Activated CD4-positive, alpha-beta T cell treated with anti-CD3 and anti-CD28 coated beads for 4 hours (primary cell): ENCODE measurements at regions not wholly inside any gene's neighbourhood (a gene's known extent, or its start where the extent isn't known, plus 50 kb on each side); places are given as distances from the start of the nearest gene placed in this dataset.
"Not testable (repeated sequence)": the region's sequence is repeated elsewhere in the genome, so short reads cannot be mapped to it uniquely, and the experiment has no call there.

ENCODE experiments used
- DNase-seq, 2 donors: peaks; one replicate each; pipeline ENCODE4 v3.0.0-alpha.2; 2020

- DNase-seq, result no peak
Measured at GRCh38 chr10:94238006-94238617, 124.6 kb downstream of the NOC3L start.

GRCh38 chr10:94239696-94240095, 123.0 kb downstream of the NOC3L start:
- DNase-seq, result no peak

DNA sequence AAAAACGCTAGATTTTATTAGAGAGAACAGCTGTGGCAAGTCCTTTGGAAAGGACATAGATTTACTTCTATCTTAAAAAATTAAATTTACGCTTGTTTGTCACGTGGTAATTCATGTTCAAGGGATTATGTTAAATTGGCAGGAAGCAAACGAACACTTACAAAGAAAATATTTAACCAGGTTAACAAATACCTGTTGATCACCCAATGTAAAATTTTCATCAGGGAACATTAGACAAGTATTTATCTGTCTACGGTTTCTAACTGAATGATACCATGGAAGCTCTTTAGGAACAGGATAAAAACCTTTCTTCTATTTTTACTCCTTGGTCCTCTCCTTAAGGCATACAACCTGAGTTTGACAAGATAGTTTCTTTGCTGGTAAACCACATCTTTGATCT, 122.2 kb downstream of the NOC3L start:
- DNase-seq, result no peak

- no peak for DNase-seq
Measured at GRCh38 chr10:94240901-94241300, 121.8 kb downstream of the NOC3L start.

- no peak for DNase-seq
Measured at GRCh38 chr10:94251098-94251497, 111.6 kb downstream of the NOC3L start.

DNA sequence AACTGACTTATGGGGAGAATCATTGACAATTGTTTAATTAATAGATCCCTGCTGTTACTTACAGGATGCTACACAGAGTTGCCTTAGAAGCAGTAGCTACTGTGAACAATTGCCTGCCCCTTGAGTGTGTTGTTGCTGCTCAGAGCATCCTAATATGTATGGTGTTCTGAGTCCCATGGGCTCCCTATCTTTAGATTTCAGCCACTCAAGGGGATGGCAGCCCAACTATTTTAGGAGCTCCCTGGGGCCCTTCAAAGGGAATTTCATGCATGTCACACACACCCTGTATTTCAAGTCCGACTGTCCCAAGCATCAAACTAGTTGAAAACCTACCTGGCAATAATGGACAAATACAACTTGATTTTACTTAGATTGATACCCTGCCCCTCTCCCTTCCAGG, 111.2 kb downstream of the NOC3L start:
- no peak for DNase-seq

- not testable (repeated sequence) for DNase-seq
Measured at GRCh38 chr10:94257407-94257806, 105.3 kb downstream of the NOC3L start.

DNA sequence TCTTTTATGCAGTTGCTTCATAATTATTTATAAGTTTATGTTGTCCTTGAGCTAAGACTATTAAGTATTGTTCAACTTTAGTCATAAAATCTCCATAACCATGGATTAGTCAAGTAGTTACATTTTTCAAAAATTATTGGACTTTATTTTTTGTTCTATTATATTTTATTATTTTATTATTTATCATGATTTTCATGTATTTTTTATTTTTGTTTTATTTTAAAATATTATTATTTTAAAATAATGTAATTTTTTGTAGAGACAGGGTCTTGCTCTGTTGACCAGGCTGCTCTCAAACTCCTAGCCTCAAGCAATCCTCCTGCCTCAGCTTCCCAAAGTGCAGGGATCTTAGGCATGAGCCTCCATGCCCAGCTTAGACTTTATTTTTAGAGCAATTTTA, 102.3 kb downstream of the NOC3L start:
- no peak for DNase-seq

DNA sequence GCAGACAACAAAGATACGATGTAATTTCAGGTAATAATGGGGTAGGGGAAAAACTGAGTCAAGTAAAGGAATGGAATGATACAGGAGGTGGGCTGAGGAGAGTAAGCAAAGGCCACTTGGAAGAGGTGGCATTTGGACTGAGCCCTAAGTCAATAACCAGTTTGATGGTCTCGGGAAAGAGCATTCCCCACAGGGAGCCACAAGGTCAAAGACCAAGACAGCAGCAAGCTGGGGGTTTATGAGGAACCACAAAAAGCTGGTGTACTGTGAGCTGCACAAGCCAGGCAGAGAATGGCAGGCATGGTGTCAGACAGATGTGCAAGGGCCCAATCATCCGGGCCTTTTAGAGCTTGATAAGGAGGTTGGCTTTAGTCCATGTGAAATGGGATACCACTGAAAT, 98.7 kb downstream of the NOC3L start:
- no peak for DNase-seq

GRCh38 chr10:94266091-94266490, 96.6 kb downstream of the NOC3L start:
- DNase-seq, result no peak

DNA sequence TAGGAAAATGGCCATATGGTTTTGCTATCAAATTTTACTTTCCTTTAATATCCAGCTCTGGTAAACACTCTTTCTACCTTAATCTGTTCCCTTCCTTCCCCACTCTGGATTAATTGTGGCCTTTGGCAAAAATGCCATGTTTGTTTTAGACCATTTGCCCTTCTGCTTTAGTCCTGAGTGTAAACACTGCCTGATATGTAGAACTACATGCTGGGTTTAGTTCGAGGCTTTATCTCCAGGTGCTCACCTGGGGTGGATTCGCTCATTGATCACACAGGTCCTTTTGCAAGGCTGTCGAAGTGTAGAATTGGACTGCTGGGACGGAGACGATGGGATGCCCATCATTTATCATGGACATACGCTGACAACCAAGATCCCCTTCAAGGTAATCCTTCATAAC, 94.1 kb downstream of the NOC3L start:
- DNase-seq, result no peak

- no peak for DNase-seq
Measured at GRCh38 chr10:94274142-94274787, 88.5 kb downstream of the NOC3L start.

DNA sequence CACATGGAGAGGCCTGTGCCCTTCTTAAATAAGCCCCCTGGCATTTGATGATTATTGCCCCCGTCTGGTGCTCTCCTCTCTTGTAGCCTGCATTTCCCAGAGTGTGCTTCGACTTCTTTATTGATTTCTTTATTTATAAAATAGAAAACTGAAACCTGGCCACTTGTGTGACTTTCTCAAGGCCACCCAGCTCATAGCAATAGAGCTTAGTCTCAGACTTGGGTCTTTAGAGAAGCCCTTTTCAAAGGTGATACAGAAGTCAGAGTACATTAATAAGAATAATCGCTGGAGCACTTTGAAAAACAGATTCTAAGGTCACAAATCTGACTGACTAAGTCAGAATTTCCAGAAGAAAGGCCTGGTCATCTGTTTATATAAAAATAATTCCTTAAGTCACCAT, 86.6 kb downstream of the NOC3L start:
- no peak for DNase-seq

DNA sequence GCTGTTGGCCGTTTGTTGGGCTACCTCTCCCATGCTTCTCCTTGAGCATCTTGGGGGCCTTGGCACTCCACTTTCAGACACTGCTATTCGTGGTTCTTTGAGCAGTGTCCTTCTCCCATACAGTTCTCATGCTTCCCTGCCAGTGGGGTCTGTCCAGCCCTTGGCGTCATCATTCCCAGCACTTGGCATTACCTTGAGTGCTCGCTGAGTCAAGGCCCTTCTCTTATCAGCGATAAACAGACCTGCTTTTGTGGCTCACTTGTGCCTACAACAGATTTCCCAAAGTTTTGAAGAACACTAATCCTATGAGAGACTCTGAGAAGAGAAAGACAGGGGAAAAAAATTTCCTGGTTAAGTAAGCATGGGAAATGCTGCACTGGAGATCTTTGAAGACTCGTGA, 85.3 kb downstream of the NOC3L start:
- DNase-seq, result no peak

- DNase-seq, result peak; percentile 32 to 40
Measured at GRCh38 chr10:94279835-94280709, 82.7 kb downstream of the NOC3L start.

DNA sequence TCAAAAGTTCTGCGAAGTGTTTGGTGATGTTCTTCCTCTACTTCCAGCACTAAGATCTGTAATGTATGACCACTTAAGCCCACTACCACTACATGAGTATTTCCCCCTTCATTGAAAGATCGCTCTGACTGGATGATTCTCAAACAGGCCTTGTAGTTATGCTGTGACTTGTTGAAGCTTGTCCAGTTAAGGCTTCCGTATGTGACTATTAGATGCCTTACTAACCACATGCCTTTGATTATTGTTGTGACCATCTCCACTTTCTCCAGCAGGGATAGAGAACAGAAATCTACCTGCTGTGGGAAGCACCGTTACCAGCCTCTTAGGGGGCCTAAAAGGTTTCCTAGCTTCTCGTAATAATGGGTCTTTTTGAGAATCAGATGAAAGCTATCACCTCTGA, 81.1 kb downstream of the NOC3L start:
- no peak for DNase-seq

GRCh38 chr10:94282369-94282768, 80.4 kb downstream of the NOC3L start:
- no peak for DNase-seq
